Transverse colon (tissue), 3 donors: ENCODE measurements at regions not wholly inside any gene's neighbourhood (a gene's known extent, or its start where the extent isn't known, plus 50 kb on each side); places are given as distances from the start of the nearest gene placed in this dataset.

Experiments
- EP300 ChIP-seq: sonication (generic); formaldehyde crosslinking; IDR thresholded peaks from one replicate; pipeline ENCODE4 v1.6.1; 2017; ENCODE audit warnings: antibody characterized with exemption, low read depth
- TF ChIP-seq, protein P1 (sequence below), 5 experiments: fragments of 200-600 bp in 3 of 5; fragments of 450-650 bp in 2 of 5; sonication (generic) in 3 of 5; IDR thresholded peaks; 1 replicate in 2 of 5; 2 replicates in 3 of 5; pipeline ENCODE4 v1.5.1; 2016 to 2017; ENCODE audit warnings: antibody characterized with exemption in 5 of 5, inconsistent platforms in 3 of 5, mild to moderate bottlenecking in 2 of 5, moderate library complexity in 1 of 5

DNA sequence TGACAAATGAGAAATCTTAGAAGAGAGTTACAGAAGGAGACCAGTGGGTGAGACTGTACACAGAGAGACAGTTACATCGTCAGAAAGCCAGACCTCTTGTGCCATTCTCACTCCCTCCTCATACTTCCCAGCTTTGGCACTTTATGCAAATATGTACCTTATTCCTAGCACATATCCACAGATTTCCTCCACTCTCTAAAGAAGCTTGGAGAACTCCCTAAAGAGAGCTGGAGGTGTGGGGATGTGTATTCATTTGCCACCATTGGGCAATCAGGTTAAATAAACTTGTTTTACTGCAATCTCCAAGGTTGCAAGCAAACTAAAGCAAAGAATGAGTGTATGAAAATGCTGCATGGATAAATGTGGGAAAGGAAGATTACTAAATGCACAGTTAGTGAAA is 380.9 kb upstream of the PRMT6 start:
- TF ChIP-seq, protein P1, sequence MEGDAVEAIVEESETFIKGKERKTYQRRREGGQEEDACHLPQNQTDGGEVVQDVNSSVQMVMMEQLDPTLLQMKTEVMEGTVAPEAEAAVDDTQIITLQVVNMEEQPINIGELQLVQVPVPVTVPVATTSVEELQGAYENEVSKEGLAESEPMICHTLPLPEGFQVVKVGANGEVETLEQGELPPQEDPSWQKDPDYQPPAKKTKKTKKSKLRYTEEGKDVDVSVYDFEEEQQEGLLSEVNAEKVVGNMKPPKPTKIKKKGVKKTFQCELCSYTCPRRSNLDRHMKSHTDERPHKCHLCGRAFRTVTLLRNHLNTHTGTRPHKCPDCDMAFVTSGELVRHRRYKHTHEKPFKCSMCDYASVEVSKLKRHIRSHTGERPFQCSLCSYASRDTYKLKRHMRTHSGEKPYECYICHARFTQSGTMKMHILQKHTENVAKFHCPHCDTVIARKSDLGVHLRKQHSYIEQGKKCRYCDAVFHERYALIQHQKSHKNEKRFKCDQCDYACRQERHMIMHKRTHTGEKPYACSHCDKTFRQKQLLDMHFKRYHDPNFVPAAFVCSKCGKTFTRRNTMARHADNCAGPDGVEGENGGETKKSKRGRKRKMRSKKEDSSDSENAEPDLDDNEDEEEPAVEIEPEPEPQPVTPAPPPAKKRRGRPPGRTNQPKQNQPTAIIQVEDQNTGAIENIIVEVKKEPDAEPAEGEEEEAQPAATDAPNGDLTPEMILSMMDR (IDR thresholded peaks at IDR 0.05): no peak
- TF ChIP-seq EP300: no peak
